Nephron (organoid): ENCODE measurements at regions not wholly inside any gene's neighbourhood (a gene's known extent, or its start where the extent isn't known, plus 50 kb on each side); places are given as distances from the start of the nearest gene placed in this dataset.

ENCODE experiments used
- H3K27ac Mint-ChIP-seq, 3 experiments: 2 replicates each; pipeline ENCODE4 v1.8.0; 2020; ENCODE audit warnings: mixed read lengths in 3 of 3, mild to moderate bottlenecking in 2 of 3, moderate library complexity in 1 of 3
- H3K27me3 Mint-ChIP-seq: 2 replicates; pipeline ENCODE4 v1.8.0; 2021; ENCODE audit warnings: low read depth, mild to moderate bottlenecking, moderate library complexity, mixed read lengths
- H3K36me3 Mint-ChIP-seq: 2 replicates; pipeline ENCODE4 v1.8.0; 2020; ENCODE audit warnings: low read depth, mixed read lengths
- H3K4me1 Mint-ChIP-seq: 2 replicates; pipeline ENCODE4 v1.8.0; 2020; ENCODE audit warnings: mixed read lengths
- H3K4me3 Mint-ChIP-seq, 3 experiments: 2 replicates each; pipeline ENCODE4 v1.8.0; 2020; ENCODE audit warnings: mild to moderate bottlenecking in 3 of 3, mixed read lengths in 3 of 3, moderate library complexity in 2 of 3
- H3K9me3 Mint-ChIP-seq: 2 replicates; pipeline ENCODE4 v1.8.0; 2020; ENCODE audit warnings: mixed read lengths
- CTCF ChIP-seq, 3 experiments: fragments of 200-600 bp; sonication (generic); IDR thresholded peaks; one replicate each; pipeline ENCODE4 v1.5.0; 2021; ENCODE audit warnings: antibody characterized with exemption in 3 of 3; ENCODE audit not compliant: unreplicated experiment in 3 of 3

DNA sequence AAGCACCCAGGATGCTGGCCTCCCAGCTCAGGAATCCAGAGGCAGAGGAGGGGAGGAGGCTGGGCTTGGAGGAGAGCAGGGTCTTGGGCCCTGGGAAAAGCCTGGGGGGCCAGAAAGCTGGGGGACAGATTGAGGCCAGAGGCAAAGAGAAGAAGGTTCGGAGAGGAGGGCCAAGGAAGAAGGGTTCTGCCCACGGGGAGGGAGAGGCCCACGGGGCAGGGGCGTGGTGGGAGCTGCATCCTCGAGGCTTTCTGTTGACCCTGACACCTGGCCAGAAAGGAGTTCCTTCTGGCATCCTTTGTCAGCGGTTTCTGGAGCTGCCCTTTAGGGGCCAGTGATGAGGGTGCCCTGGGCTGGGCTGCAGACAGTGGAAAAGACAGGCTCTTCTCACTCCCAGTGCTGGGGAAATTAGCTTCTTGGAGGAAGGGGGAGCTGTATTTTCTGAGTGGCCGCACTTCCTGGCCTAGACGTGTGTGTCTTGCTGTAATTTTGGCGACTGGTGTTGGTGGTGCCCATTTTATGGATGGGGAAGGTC, 308.7 kb downstream of the SEC14L1 start:
- H3K4me3 Mint-ChIP-seq = peak overlapping the region; percentile 98 to 100 (median 99)
- peaks cover 74% of the 10 kb centered on the region for H3K4me1 Mint-ChIP-seq
- peaks cover 13% of the 10 kb centered on the region for H3K36me3 Mint-ChIP-seq
- H3K9me3 Mint-ChIP-seq = no peaks in the 10 kb centered on the region
- peak overlapping the region; percentile 94 to 100 (median 100) for H3K27ac Mint-ChIP-seq
- no peaks in the 10 kb centered on the region for H3K27me3 Mint-ChIP-seq
- TF ChIP-seq CTCF (IDR thresholded peaks at IDR 0.05; ENCODE audit: unreplicated experiment in 3 of 3) = no peak

DNA sequence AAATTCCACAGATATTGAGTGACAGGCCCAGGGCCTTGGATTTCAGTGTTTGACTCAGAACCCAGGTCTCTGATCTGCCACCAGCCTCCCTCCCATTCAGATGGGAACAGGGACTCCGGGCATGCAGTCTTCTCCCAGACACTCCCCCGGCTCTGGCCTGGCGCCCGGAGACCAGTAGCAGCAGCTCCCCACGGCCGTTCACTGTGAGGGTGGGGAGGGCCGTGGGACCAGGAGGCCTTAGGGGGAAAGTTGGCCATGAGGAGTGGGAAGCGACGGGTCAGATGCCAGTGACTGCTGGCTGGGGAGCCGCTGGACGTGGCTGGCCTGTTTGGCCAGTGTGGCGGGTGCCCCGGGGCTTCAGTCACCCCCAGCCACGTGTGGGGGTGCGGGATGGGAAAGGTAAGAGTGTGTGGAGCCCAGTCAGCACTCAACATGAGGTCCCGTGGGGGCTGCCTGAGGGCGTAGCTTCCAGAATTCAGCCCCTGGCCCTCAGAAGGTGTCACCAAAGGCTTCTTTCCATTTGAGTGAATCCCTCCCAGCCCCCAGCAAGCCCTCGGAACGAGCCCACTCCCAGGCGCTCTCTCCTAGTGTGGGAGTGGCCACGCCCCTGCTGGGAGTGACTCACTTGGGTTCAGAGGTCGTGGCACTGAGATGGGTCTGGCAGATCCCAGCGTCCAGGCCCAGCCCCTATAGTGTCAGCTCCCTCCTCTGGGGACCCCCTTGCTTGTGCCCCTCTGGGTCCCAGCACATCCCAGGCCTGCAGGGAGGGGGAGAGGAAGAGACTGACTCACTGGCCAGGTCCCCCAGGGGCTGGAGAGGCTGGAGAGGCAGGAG, 309.4 kb downstream of the SEC14L1 start:
- TF ChIP-seq CTCF (IDR thresholded peaks at IDR 0.05; ENCODE audit: unreplicated experiment in 3 of 3) = no peak
- peaks cover 74% of the 10 kb centered on the region for H3K4me1 Mint-ChIP-seq
- H3K27ac Mint-ChIP-seq = peak overlapping the region; percentile 94 to 100 (median 100)
- no peaks in the 10 kb centered on the region for H3K9me3 Mint-ChIP-seq
- peak overlapping the region; percentile 98 to 100 (median 99) for H3K4me3 Mint-ChIP-seq
- no peaks in the 10 kb centered on the region for H3K27me3 Mint-ChIP-seq
- peaks cover 8% of the 10 kb centered on the region for H3K36me3 Mint-ChIP-seq

GRCh38 chr17:77450742-77451244, 310.0 kb downstream of the SEC14L1 start:
- Mint-ChIP-seq H3K27ac (peak overlapping the region; percentile 94 to 100 (median 100)), H3K9me3 (no peaks in the 10 kb centered on the region), H3K36me3 (peaks cover 10% of the 10 kb centered on the region), H3K27me3 (no peaks in the 10 kb centered on the region), H3K4me3 (peak overlapping the region; percentile 98 to 100 (median 99)), H3K4me1 (peaks cover 75% of the 10 kb centered on the region)
- no peak for TF ChIP-seq CTCF (IDR thresholded peaks at IDR 0.05; ENCODE audit: unreplicated experiment in 3 of 3)

- no peaks in the 10 kb centered on the region for H3K27me3 Mint-ChIP-seq
- TF ChIP-seq CTCF (IDR thresholded peaks at IDR 0.05; ENCODE audit: unreplicated experiment in 3 of 3) = no peak
- H3K4me3 Mint-ChIP-seq = peak overlapping the region; percentile 98 to 100 (median 99)
- peak overlapping the region; percentile 94 to 100 (median 100) for H3K27ac Mint-ChIP-seq
- H3K9me3 Mint-ChIP-seq = no peaks in the 10 kb centered on the region
- H3K36me3 Mint-ChIP-seq = peaks cover 10% of the 10 kb centered on the region
- peaks cover 72% of the 10 kb centered on the region for H3K4me1 Mint-ChIP-seq
Observed at GRCh38 chr17:77451245-77451893, 310.6 kb downstream of the SEC14L1 start.

DNA sequence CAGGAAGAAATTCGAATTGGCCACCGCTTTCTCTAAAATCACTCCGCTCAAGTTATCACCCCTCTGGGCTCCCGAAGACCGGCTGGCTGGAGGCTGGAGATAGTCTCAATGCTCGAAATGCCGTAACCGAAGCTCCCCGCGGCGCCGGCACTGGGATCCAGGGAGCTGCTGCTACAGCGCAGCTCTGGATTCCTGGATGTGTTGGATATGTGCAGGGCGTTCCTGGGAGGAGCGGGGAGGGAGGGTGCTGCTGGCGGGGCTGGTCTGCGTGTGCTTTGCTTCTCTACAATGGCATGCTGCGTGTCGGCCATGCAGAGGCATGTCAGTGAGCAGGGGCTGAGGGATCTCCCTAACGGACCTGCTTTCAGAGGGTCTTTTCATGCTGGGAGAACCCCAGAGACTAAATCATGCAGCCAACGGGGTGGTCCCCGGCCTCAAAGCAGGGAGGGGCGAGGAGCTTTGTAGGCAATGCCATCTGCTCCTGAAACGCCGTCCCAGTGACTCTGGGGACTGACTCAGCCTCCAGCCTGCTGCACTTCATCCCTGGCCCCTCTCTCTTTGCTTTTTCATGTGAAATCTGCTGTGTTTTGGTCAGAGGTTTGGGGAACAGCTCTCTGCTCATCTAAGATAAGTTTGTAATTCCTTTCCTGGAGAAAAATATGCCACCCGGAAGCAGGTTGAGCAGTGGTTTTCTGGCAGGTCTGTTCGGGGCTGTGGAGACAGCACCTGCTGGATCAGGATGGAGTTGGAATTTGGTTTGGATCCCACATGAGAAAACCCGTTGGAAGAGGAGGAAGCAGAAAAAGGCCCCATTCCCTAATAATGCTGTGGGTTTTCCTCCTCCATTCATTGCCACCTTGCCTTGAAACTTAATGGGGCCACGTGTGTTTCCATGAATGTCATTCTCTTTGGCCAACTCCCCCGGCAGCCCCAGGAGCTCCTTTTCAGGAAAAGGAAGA, 311.4 kb downstream of the SEC14L1 start:
- no peaks in the 10 kb centered on the region for H3K27me3 Mint-ChIP-seq
- H3K4me3 Mint-ChIP-seq = peak overlapping the region; percentile 98 to 100 (median 99)
- H3K27ac Mint-ChIP-seq = peak overlapping the region; percentile 94 to 100 (median 100)
- TF ChIP-seq CTCF (IDR thresholded peaks at IDR 0.05; ENCODE audit: unreplicated experiment in 3 of 3) = no peak
- peaks cover 63% of the 10 kb centered on the region for H3K4me1 Mint-ChIP-seq
- no peaks in the 10 kb centered on the region for H3K9me3 Mint-ChIP-seq
- peaks cover 8% of the 10 kb centered on the region for H3K36me3 Mint-ChIP-seq
